ENCODE measurements at regions not wholly inside any gene's neighbourhood (a gene's known extent, or its start where the extent isn't known, plus 50 kb on each side); places are given as distances from the start of the nearest gene placed in this dataset.

GRCh38 chr12:17079251-17079909, 473.4 kb upstream of the LMO3 start:
- Histone ChIP-seq H3K27me3 (ENCODE audit: control insufficient read depth, insufficient read depth, low read length) (no peaks in the 10 kb centered on the region), H3K4me1 (ENCODE audit: control insufficient read depth in 2 of 3, insufficient read depth in 2 of 3, low read depth in 1 of 3, low read length in 3 of 3) (no peaks in the 10 kb centered on the region), H3K9ac (ENCODE audit: low read length in 3 of 3) (no peak overlapping the region), H3K9me3 (ENCODE audit: control insufficient read depth in 2 of 3, insufficient read depth in 1 of 3, low read length in 3 of 3) (no peaks in the 10 kb centered on the region), H3K36me3 (ENCODE audit: control insufficient read depth in 2 of 3, insufficient read depth in 3 of 3, low read length in 3 of 3) (no peaks in the 10 kb centered on the region), H3K4me3 (ENCODE audit: low read length in 3 of 3) (no peak overlapping the region), H3K27ac (ENCODE audit: low read depth in 2 of 2, low read length in 2 of 2) (no peak overlapping the region)
- no peak for DNase-seq
- intact Hi-C loops (cut with DNase I): no loop called here
- no peak for TF ChIP-seq CTCF (IDR thresholded peaks at IDR 0.05; ENCODE audit: borderline replicate concordance, extremely low read depth, insufficient read depth)
- no peak for FAIRE-seq

- H3K27me3 ChIP-seq (ENCODE audit: control insufficient read depth, insufficient read depth, low read length): no peaks in the 10 kb centered on the region
- H3K4me3 ChIP-seq (ENCODE audit: low read length in 3 of 3): no peak overlapping the region
- no peak for DNase-seq
- FAIRE-seq: no peak
- H3K36me3 ChIP-seq (ENCODE audit: control insufficient read depth in 2 of 3, insufficient read depth in 3 of 3, low read length in 3 of 3): no peaks in the 10 kb centered on the region
- no peak overlapping the region for H3K9ac ChIP-seq (ENCODE audit: low read length in 3 of 3)
- no peaks in the 10 kb centered on the region for H3K9me3 ChIP-seq (ENCODE audit: control insufficient read depth in 2 of 3, insufficient read depth in 1 of 3, low read length in 3 of 3)
- TF ChIP-seq CTCF (IDR thresholded peaks at IDR 0.05; ENCODE audit: borderline replicate concordance, extremely low read depth, insufficient read depth): no peak
- H3K4me1 ChIP-seq (ENCODE audit: control insufficient read depth in 2 of 3, insufficient read depth in 2 of 3, low read depth in 1 of 3, low read length in 3 of 3): no peaks in the 10 kb centered on the region
- no peak overlapping the region for H3K27ac ChIP-seq (ENCODE audit: low read depth in 2 of 2, low read length in 2 of 2)
- intact Hi-C loops (cut with DNase I): no loop called here
Observed at GRCh38 chr12:17077594-17077993, 471.6 kb upstream of the LMO3 start.

- intact Hi-C loops (cut with DNase I): no loop called here
- no peak for FAIRE-seq
- no peak for DNase-seq
- Histone ChIP-seq H3K27me3 (ENCODE audit: control insufficient read depth, insufficient read depth, low read length) (no peaks in the 10 kb centered on the region), H3K9ac (ENCODE audit: low read length in 3 of 3) (no peak overlapping the region), H3K4me1 (ENCODE audit: control insufficient read depth in 2 of 3, insufficient read depth in 2 of 3, low read depth in 1 of 3, low read length in 3 of 3) (no peaks in the 10 kb centered on the region), H3K27ac (ENCODE audit: low read depth in 2 of 2, low read length in 2 of 2) (no peak overlapping the region), H3K9me3 (ENCODE audit: control insufficient read depth in 2 of 3, insufficient read depth in 1 of 3, low read length in 3 of 3) (no peaks in the 10 kb centered on the region), H3K4me3 (ENCODE audit: low read length in 3 of 3) (no peak overlapping the region), H3K36me3 (ENCODE audit: control insufficient read depth in 2 of 3, insufficient read depth in 3 of 3, low read length in 3 of 3) (no peaks in the 10 kb centered on the region)
- no peak for TF ChIP-seq CTCF (IDR thresholded peaks at IDR 0.05; ENCODE audit: borderline replicate concordance, extremely low read depth, insufficient read depth)
Observed at GRCh38 chr12:17076811-17077210, 470.8 kb upstream of the LMO3 start.

All from kidney (tissue), 13 donors.